K562 (cell line): ENCODE measurements at regions not wholly inside any gene's neighbourhood (a gene's known extent, or its start where the extent isn't known, plus 50 kb on each side); places are given as distances from the start of the nearest gene placed in this dataset.

Experiments used
- ATAC-seq: fragments of 200-7000 bp; cut with Tn5 transposase; 3 replicates; pipeline ENCODE4 v1.9.1; 2020; ENCODE audit warnings: moderate library complexity
- BruUV-seq: library from RNA; stranded (reverse); fragments of 400-500 nt; replicated peaks from 2 replicates; lab custom pipeline; 2021; lab: Mats Ljungman, UMichigan
- CTCF ChIA-PET: fragments of 300-600 bp; formaldehyde crosslinking; extraction: SDS; loops from one replicate; lab custom pipeline; 2021; ENCODE audit warnings: low intra/inter-chr PET ratio; lab: Yijun Ruan, JAX
- POLR2A ChIA-PET: fragments of 300-600, 350-650 bp; sonication (Branson Sonifier 250); formaldehyde crosslinking; extraction: SDS; loops from one replicate; lab custom pipeline; 2021; ENCODE audit warnings: antibody characterized with exemption, inconsistent platforms; lab: Yijun Ruan, JAX
- DNase-seq, 4 experiments: peaks; one replicate each; pipeline versions ENCODE4 v3.0.0 to v3.0.0-alpha.2; 2011 to 2018; ENCODE audit warnings: low spot score in 3 of 4, mixed read lengths in 3 of 4; ENCODE audit errors: extremely low read depth in 1 of 4
- FAIRE-seq: peaks from 2 replicates; lab custom pipeline; 2011; peaks lifted over from hg19 to GRCh38; lab: Jason Lieb, UNC
- H2AFZ ChIP-seq: 2 replicates; pipeline ENCODE4 v1.6.0; 2011; ENCODE audit warnings: low read depth, low read length, control low read depth, inconsistent platforms
- H3K27ac ChIP-seq: fragments of 200-600 bp; 3 replicates; pipeline ENCODE4 v1.8.0; 2011; ENCODE audit warnings: low read depth, mild to moderate bottlenecking, control low read depth, inconsistent platforms, low read length, moderate library complexity, mixed read lengths; ENCODE audit errors: extremely low read depth
- H3K27me3 ChIP-seq, 2 experiments: fragments of 300-600 bp in 1 of 2; 2 replicates in 1 of 2; 3 replicates in 1 of 2; pipeline versions ENCODE4 v1.6.0 to v1.8.0; 2011; ENCODE audit warnings: inconsistent platforms in 2 of 2, low read length in 2 of 2, mild to moderate bottlenecking in 1 of 2, mixed read lengths in 1 of 2, moderate library complexity in 1 of 2; ENCODE audit not compliant: control insufficient read depth in 2 of 2, insufficient read depth in 2 of 2
- H3K36me3 ChIP-seq: fragments of 300-600 bp; 3 replicates; pipeline ENCODE4 v1.8.0; 2011; ENCODE audit warnings: mild to moderate bottlenecking, low read length, inconsistent platforms; ENCODE audit not compliant: control insufficient read depth, insufficient read depth
- H3K4me1 ChIP-seq, 2 experiments: fragments of 200-600 bp in 1 of 2; replicated peaks in 1 of 2; 2 replicates in 1 of 2; 3 replicates in 1 of 2; pipeline versions ENCODE4 v1.5.1 to v1.8.0; 2011; ENCODE audit warnings: inconsistent platforms in 2 of 2, low read length in 2 of 2, mild to moderate bottlenecking in 1 of 2, mixed read lengths in 1 of 2, moderate library complexity in 1 of 2; ENCODE audit not compliant: control insufficient read depth in 2 of 2, insufficient read depth in 2 of 2
- H3K4me2 ChIP-seq: 2 replicates; pipeline ENCODE4 v1.6.1; 2011; ENCODE audit warnings: low read length, control low read depth, inconsistent platforms, mixed read lengths; ENCODE audit not compliant: insufficient read depth
- H3K4me3 ChIP-seq: fragments of 200-600 bp; sonication (generic), shearing (Covaris generic); 2 replicates; pipeline ENCODE4 v1.5.1; 2016; ENCODE audit warnings: control low read depth, inconsistent platforms
- H3K79me2 ChIP-seq: fragments of 200-600 bp; 3 replicates; pipeline ENCODE4 v1.8.0; 2011; ENCODE audit warnings: low read length, inconsistent platforms; ENCODE audit not compliant: control insufficient read depth, insufficient read depth
- H3K9ac ChIP-seq, 2 experiments: 2 replicates each; pipeline versions ENCODE4 v1.6.0 to v1.6.1; 2011; ENCODE audit warnings: low read depth in 2 of 2, low read length in 2 of 2, control low read depth in 1 of 2, inconsistent platforms in 1 of 2, mild to moderate bottlenecking in 1 of 2, mixed read lengths in 1 of 2; ENCODE audit not compliant: insufficient read depth in 1 of 2
- H3K9me1 ChIP-seq: one replicate; pipeline ENCODE4 v1.6.0; 2011; ENCODE audit warnings: inconsistent platforms, mild to moderate bottlenecking, low read length, moderate library complexity; ENCODE audit not compliant: control insufficient read depth, insufficient read depth
- H3K9me3 ChIP-seq: replicated peaks from 2 replicates; pipeline ENCODE4 v1.5.1; 2011; ENCODE audit warnings: low read depth, low read length, inconsistent platforms; ENCODE audit not compliant: control insufficient read depth, insufficient read depth
- H4K20me1 ChIP-seq: replicated peaks from 2 replicates; pipeline ENCODE4 v1.6.1; 2011; ENCODE audit warnings: low read length, inconsistent platforms, mixed read lengths; ENCODE audit not compliant: control insufficient read depth, insufficient read depth
- ESRRB ChIP-seq: fragments of 250-450 bp; sonication (Bioruptor Pico); IDR thresholded peaks from 2 replicates; pipeline ENCODE4 v1.5.0; 2020; ENCODE audit warnings: mild to moderate bottlenecking, moderate library complexity, borderline replicate concordance
- HDAC8 ChIP-seq: fragments of 450-650 bp; IDR thresholded peaks from 2 replicates; pipeline ENCODE4 v1.6.1; 2016; ENCODE audit warnings: mild to moderate bottlenecking, missing genetic modification characterization, moderate library complexity, missing compliant biosample characterization
- NR0B1 ChIP-seq: fragments of 450-650 bp; IDR thresholded peaks from one replicate; pipeline ENCODE4 v1.6.1; 2018; ENCODE audit warnings: mild to moderate bottlenecking, moderate library complexity; ENCODE audit not compliant: partially characterized antibody
- WGBS: fragments of 100-300 bp; shearing (Covaris generic); methylation state at CpG from one replicate; pipeline ENCODE4 v1.1.6; 2016; ENCODE audit warnings: low coverage, mixed read lengths; ENCODE audit not compliant: insufficient coverage; ENCODE audit errors: missing lambda C conversion rate; 5-methylcytosine and 5-hydroxymethylcytosine counted together
- in situ Hi-C: fragments of 300-500 bp; cut with MboI; formaldehyde crosslinking; loops from 4 replicates; pipeline ENCODE4 v1.15.0; 2018; ENCODE audit warnings: inconsistent platforms, mixed read lengths
- intact Hi-C: fragments of 100-400 bp; cut with micrococcal nuclease; formaldehyde crosslinking; loops from 2 replicates; pipeline ENCODE4 v1.14.2; 2022
- TF ChIP-seq, protein P1 (sequence below), 3 experiments: IDR thresholded peaks in 2 of 3; conservative IDR thresholded peaks in 1 of 3; 2 replicates each; pipeline ENCODE4 v1.5.1; 2011 to 2012; ENCODE audit warnings: low read length in 3 of 3, mild to moderate bottlenecking in 3 of 3, control low read depth in 2 of 3, improper control_type of control experiment in 1 of 3, inconsistent platforms in 1 of 3, low read depth in 1 of 3, mixed read lengths in 1 of 3, moderate library complexity in 1 of 3; ENCODE audit not compliant: insufficient read depth in 2 of 3
- TF ChIP-seq, protein P2 (sequence below): sonication (generic); formaldehyde crosslinking; IDR thresholded peaks from 2 replicates; pipeline ENCODE4 v1.8.1; 2023; ENCODE audit warnings: mild to moderate bottlenecking, missing genetic modification reagents, moderate library complexity

- peaks cover 0 to 13% of the 10 kb centered on the region in 2 experiments; a peak in 1 of 5 replicates for H3K4me1 ChIP-seq
- CTCF ChIA-PET = no interaction called here
- no peak overlapping the region for H3K4me3 ChIP-seq
- peaks cover 4% of the 10 kb centered on the region; the same call in 1 of the 2 replicates for H4K20me1 ChIP-seq
- FAIRE-seq = no peak
- no peak overlapping the region for H3K4me2 ChIP-seq
- peaks cover 45 to 91% of the 10 kb centered on the region in 2 experiments for H3K27me3 ChIP-seq
- no peak for DNase-seq
- BruUV-seq = no TSS peak
- under 1% methylated on average over 13 of the region's 13 CpGs for WGBS
- H3K36me3 ChIP-seq = no peaks in the 10 kb centered on the region
- in situ Hi-C loops = no loop called here
- H3K9ac ChIP-seq = no peak overlapping the region
- H3K79me2 ChIP-seq = no peaks in the 10 kb centered on the region
- H3K9me1 ChIP-seq = no peaks in the 10 kb centered on the region
- no peaks in the 10 kb centered on the region for H3K9me3 ChIP-seq
- intact Hi-C loops = no loop called here
- POLR2A ChIA-PET = no interaction called here
- no peak for TF ChIP-seq HDAC8
- TF ChIP-seq NR0B1 = no peak
- TF ChIP-seq, protein P1, sequence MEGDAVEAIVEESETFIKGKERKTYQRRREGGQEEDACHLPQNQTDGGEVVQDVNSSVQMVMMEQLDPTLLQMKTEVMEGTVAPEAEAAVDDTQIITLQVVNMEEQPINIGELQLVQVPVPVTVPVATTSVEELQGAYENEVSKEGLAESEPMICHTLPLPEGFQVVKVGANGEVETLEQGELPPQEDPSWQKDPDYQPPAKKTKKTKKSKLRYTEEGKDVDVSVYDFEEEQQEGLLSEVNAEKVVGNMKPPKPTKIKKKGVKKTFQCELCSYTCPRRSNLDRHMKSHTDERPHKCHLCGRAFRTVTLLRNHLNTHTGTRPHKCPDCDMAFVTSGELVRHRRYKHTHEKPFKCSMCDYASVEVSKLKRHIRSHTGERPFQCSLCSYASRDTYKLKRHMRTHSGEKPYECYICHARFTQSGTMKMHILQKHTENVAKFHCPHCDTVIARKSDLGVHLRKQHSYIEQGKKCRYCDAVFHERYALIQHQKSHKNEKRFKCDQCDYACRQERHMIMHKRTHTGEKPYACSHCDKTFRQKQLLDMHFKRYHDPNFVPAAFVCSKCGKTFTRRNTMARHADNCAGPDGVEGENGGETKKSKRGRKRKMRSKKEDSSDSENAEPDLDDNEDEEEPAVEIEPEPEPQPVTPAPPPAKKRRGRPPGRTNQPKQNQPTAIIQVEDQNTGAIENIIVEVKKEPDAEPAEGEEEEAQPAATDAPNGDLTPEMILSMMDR (IDR thresholded peaks at IDR 0.05 in 2 of 3, conservative IDR thresholded peaks at IDR 0.05 in 1 of 3; ENCODE audit: insufficient read depth in 2 of 3, low read depth in 1 of 3, low read length in 3 of 3) = no peak
- no peak for TF ChIP-seq ESRRB
- TF ChIP-seq, protein P2, sequence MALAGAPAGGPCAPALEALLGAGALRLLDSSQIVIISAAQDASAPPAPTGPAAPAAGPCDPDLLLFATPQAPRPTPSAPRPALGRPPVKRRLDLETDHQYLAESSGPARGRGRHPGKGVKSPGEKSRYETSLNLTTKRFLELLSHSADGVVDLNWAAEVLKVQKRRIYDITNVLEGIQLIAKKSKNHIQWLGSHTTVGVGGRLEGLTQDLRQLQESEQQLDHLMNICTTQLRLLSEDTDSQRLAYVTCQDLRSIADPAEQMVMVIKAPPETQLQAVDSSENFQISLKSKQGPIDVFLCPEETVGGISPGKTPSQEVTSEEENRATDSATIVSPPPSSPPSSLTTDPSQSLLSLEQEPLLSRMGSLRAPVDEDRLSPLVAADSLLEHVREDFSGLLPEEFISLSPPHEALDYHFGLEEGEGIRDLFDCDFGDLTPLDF = no peak
- TF ChIP-seq, all 486 proteins: peak for 0
- ATAC-seq = no peak
- no peak overlapping the region for H3K27ac ChIP-seq
- no peak overlapping the region for H2AFZ ChIP-seq
Measured at GRCh38 chr21:43351501-43352153, 75.3 kb downstream of the SIK1 start.
